Endothelial cell of umbilical vein (primary cell): ENCODE measurements at regions not wholly inside any gene's neighbourhood (a gene's known extent, or its start where the extent isn't known, plus 50 kb on each side); places are given as distances from the start of the nearest gene placed in this dataset.

Experiments used
- BruUV-seq: library from RNA; stranded (reverse); fragments of 400-500 nt; replicated peaks from 2 replicates; lab custom pipeline; 2021; lab: Mats Ljungman, UMichigan
- CTCF ChIA-PET: fragments of 300-600, 350-600 bp; sonication (Branson Sonifier 250); formaldehyde crosslinking; loops from one replicate; lab custom pipeline; 2021; ENCODE audit warnings: antibody characterized with exemption, inconsistent platforms; lab: Charles Lee
- POLR2A ChIA-PET: fragments of 300-600, 350-600 bp; sonication (Branson Sonifier 250); formaldehyde crosslinking; loops from one replicate; lab custom pipeline; 2021; ENCODE audit warnings: antibody characterized with exemption, inconsistent platforms; lab: Charles Lee
- DNase-seq: peaks from one replicate; pipeline ENCODE4 v3.0.0-alpha.2; 2011; ENCODE audit warnings: low read depth, low spot score
- FAIRE-seq: peaks from 2 replicates; lab custom pipeline; 2011; peaks lifted over from hg19 to GRCh38; lab: Jason Lieb, UNC
- H2AFZ ChIP-seq: 2 replicates; pipeline ENCODE4 v1.6.0; 2012; ENCODE audit warnings: low read depth, low read length, control low read depth, inconsistent platforms
- H3K27ac ChIP-seq: 2 replicates; pipeline ENCODE4 v1.5.1; 2011; ENCODE audit warnings: low read depth, mild to moderate bottlenecking, control low read depth, low read length, moderate library complexity; ENCODE audit not compliant: insufficient read depth
- H3K27me3 ChIP-seq, 2 experiments: 2 replicates each; pipeline versions ENCODE4 v1.6.0 to v1.6.1; 2011; ENCODE audit warnings: low read length in 2 of 2, mixed read lengths in 1 of 2; ENCODE audit not compliant: control insufficient read depth in 2 of 2, insufficient read depth in 2 of 2
- H3K36me3 ChIP-seq, 2 experiments: 2 replicates in 1 of 2; 3 replicates in 1 of 2; pipeline ENCODE4 v1.5.1; 2011; ENCODE audit warnings: low read length in 2 of 2, mild to moderate bottlenecking in 1 of 2, moderate library complexity in 1 of 2; ENCODE audit not compliant: control insufficient read depth in 2 of 2, insufficient read depth in 2 of 2; ENCODE audit errors: extremely low read depth in 1 of 2
- H3K4me1 ChIP-seq: 3 replicates; pipeline ENCODE4 v1.5.1; 2011; ENCODE audit warnings: mild to moderate bottlenecking, low read length; ENCODE audit not compliant: control insufficient read depth, insufficient read depth; ENCODE audit errors: extremely low read depth
- H3K4me2 ChIP-seq: 2 replicates; pipeline ENCODE4 v1.6.1; 2011; ENCODE audit warnings: low read length, control low read depth, mixed read lengths; ENCODE audit not compliant: insufficient read depth
- H3K4me3 ChIP-seq, 3 experiments: fragments of 200-600 bp in 1 of 3; sonication (generic), shearing (Covaris generic) in 1 of 3; replicated peaks in 1 of 3; 2 replicates each; pipeline ENCODE4 v1.5.1; 2011 to 2016; ENCODE audit warnings: control low read depth in 3 of 3, low read length in 3 of 3, mild to moderate bottlenecking in 2 of 3, inconsistent platforms in 1 of 3, low read depth in 1 of 3, moderate library complexity in 1 of 3; ENCODE audit not compliant: insufficient read depth in 1 of 3
- H3K79me2 ChIP-seq: 2 replicates; pipeline ENCODE4 v1.6.0; 2012; ENCODE audit warnings: low read length, inconsistent platforms; ENCODE audit not compliant: control insufficient read depth, insufficient read depth
- H3K9ac ChIP-seq: replicated peaks from 2 replicates; pipeline ENCODE3; 2011; ENCODE audit warnings: low read length, control low read depth; ENCODE audit not compliant: insufficient read depth; ENCODE audit errors: extremely low read depth
- H3K9me1 ChIP-seq: replicated peaks from 3 replicates; pipeline ENCODE4 v1.6.0; 2011; ENCODE audit warnings: mild to moderate bottlenecking, low read length; ENCODE audit not compliant: control insufficient read depth, insufficient read depth; ENCODE audit errors: extremely low read depth
- H3K9me3 ChIP-seq: replicated peaks from 2 replicates; pipeline ENCODE4 v1.5.1; 2012; ENCODE audit warnings: low read length, inconsistent platforms; ENCODE audit not compliant: control insufficient read depth, insufficient read depth
- H4K20me1 ChIP-seq: replicated peaks from 2 replicates; pipeline ENCODE3; 2011; ENCODE audit warnings: mild to moderate bottlenecking, low read length; ENCODE audit not compliant: control insufficient read depth, insufficient read depth; ENCODE audit errors: extremely low read depth
- EZH2 ChIP-seq: IDR thresholded peaks from 2 replicates; pipeline ENCODE4 v1.6.1; 2012; ENCODE audit warnings: borderline replicate concordance, low read depth, mild to moderate bottlenecking, moderate library complexity, low read length, inconsistent platforms; ENCODE audit not compliant: severe bottlenecking
- FOS ChIP-seq: IDR thresholded peaks from 2 replicates; pipeline ENCODE4 v1.6.1; 2011; ENCODE audit warnings: mild to moderate bottlenecking, low read length, moderate library complexity, borderline replicate concordance; ENCODE audit not compliant: insufficient read depth
- GATA2 ChIP-seq: IDR thresholded peaks from 2 replicates; pipeline ENCODE4 v1.7.0; 2011; ENCODE audit warnings: low read depth, mild to moderate bottlenecking, moderate library complexity, mixed read lengths, low read length; ENCODE audit not compliant: insufficient read length, insufficient read depth
- JUN ChIP-seq: IDR thresholded peaks from 2 replicates; pipeline ENCODE4 v1.6.1; 2011; ENCODE audit warnings: borderline replicate concordance, low read depth; ENCODE audit not compliant: insufficient read length, insufficient read depth
- MYC ChIP-seq: IDR thresholded peaks from one replicate; pipeline ENCODE4 v1.6.1; 2011; ENCODE audit warnings: mild to moderate bottlenecking, low read depth, low read length
- POLR2A ChIP-seq: IDR thresholded peaks from 2 replicates; pipeline ENCODE4 v1.6.1; 2012; ENCODE audit warnings: low read depth, mild to moderate bottlenecking, control low read depth, low read length
- POLR2AphosphoS5 ChIP-seq: IDR thresholded peaks from 2 replicates; pipeline ENCODE4 v1.6.1; 2012; ENCODE audit warnings: low read depth, mild to moderate bottlenecking, control low read depth, low read length, moderate library complexity; ENCODE audit not compliant: insufficient read depth
- dilution Hi-C: fragments of 300-500 bp; cut with MboI; formaldehyde crosslinking; loops from one replicate; pipeline ENCODE4 v1.15.0; 2019; ENCODE audit warnings: low sequenced_read_pairs; ENCODE audit not compliant: extremely low pct_ligation_motif_present
- intact Hi-C: fragments of 100-400 bp; cut with micrococcal nuclease; formaldehyde crosslinking; loops from one replicate; pipeline ENCODE4 v1.10.0; 2022
- TF ChIP-seq, protein P1 (sequence below), 2 donors: IDR thresholded peaks; 1 replicate in 1 of 2; 2 replicates in 1 of 2; pipeline ENCODE4 v1.5.1; 2011; ENCODE audit warnings: low read length in 2 of 2, mild to moderate bottlenecking in 2 of 2, moderate library complexity in 2 of 2, control low read depth in 1 of 2, inconsistent platforms in 1 of 2, low read depth in 1 of 2; ENCODE audit not compliant: insufficient read depth in 1 of 2; ENCODE audit errors: extremely low read depth in 1 of 2
- TF ChIP-seq, protein P2 (sequence below): IDR thresholded peaks from 2 replicates; pipeline ENCODE4 v1.6.1; 2011; ENCODE audit not compliant: insufficient read depth, insufficient read length

DNA sequence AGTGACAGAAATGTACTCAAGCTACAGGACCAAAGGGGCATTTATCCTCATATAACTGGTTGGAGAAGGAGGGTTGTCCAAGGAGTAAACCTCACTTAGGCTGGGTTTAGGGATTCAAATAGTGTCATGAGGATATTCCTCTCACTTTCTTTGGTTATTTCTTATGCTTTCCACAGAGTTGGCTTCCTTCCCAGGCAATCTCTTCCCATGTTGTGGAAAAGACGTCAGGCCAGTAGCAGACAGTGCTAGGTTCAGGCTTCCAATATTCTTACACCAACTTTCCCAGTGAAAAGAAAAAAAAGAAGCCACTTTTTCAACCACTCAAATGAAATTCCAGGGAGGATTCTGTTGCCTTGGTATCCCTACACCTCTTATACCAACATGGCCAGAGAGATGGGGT, 653.0 kb downstream of the C4orf33 start:
- intact Hi-C loops: loop anchor here (5.0 kb wide), 1 partner anchor 387 kb away; no protein-coding TSS in a partner anchor
- Histone ChIP-seq H3K4me3 (no peak overlapping the region), H3K9me3 (no peaks in the 10 kb centered on the region), H3K4me1 (no peaks in the 10 kb centered on the region), H3K79me2 (no peaks in the 10 kb centered on the region), H3K9me1 (no peaks in the 10 kb centered on the region), H3K27ac (no peak overlapping the region), H4K20me1 (no peaks in the 10 kb centered on the region), H3K36me3 (no peaks in the 10 kb centered on the region), H2AFZ (no peak overlapping the region), H3K27me3 (no peaks in the 10 kb centered on the region), H3K4me2 (no peak overlapping the region), H3K9ac (no peak overlapping the region)
- CTCF ChIA-PET: no interaction called here
- no peak for FAIRE-seq
- DNase-seq: no peak
- TF ChIP-seq, protein P1, sequence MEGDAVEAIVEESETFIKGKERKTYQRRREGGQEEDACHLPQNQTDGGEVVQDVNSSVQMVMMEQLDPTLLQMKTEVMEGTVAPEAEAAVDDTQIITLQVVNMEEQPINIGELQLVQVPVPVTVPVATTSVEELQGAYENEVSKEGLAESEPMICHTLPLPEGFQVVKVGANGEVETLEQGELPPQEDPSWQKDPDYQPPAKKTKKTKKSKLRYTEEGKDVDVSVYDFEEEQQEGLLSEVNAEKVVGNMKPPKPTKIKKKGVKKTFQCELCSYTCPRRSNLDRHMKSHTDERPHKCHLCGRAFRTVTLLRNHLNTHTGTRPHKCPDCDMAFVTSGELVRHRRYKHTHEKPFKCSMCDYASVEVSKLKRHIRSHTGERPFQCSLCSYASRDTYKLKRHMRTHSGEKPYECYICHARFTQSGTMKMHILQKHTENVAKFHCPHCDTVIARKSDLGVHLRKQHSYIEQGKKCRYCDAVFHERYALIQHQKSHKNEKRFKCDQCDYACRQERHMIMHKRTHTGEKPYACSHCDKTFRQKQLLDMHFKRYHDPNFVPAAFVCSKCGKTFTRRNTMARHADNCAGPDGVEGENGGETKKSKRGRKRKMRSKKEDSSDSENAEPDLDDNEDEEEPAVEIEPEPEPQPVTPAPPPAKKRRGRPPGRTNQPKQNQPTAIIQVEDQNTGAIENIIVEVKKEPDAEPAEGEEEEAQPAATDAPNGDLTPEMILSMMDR (IDR thresholded peaks at IDR 0.05; ENCODE audit: extremely low read depth in 1 of 2, insufficient read depth in 1 of 2, low read depth in 1 of 2, low read length in 2 of 2): no peak
- TF ChIP-seq GATA2: no peak
- POLR2A ChIA-PET: no interaction called here
- no TSS peak for BruUV-seq
- dilution Hi-C loops: no loop called here

GRCh38 chr4:129751646-129752045, 655.7 kb downstream of the C4orf33 start:
- Histone ChIP-seq H3K4me2 (no peak overlapping the region), H3K27me3 (no peaks in the 10 kb centered on the region), H4K20me1 (no peaks in the 10 kb centered on the region), H3K4me3 (no peak overlapping the region), H3K9ac (no peak overlapping the region), H3K27ac (no peak overlapping the region), H3K9me3 (no peaks in the 10 kb centered on the region), H3K4me1 (no peaks in the 10 kb centered on the region), H2AFZ (no peak overlapping the region), H3K36me3 (no peaks in the 10 kb centered on the region), H3K79me2 (no peaks in the 10 kb centered on the region), H3K9me1 (no peaks in the 10 kb centered on the region)
- FAIRE-seq (no peak), DNase-seq (no peak)
- dilution Hi-C loops: no loop called here
- BruUV-seq: no TSS peak
- intact Hi-C loops: no loop called here
- ChIA-PET POLR2A (no interaction called here), CTCF (no interaction called here)
- TF ChIP-seq GATA2: no peak
- no peak for TF ChIP-seq POLR2A
- TF ChIP-seq, protein P2, sequence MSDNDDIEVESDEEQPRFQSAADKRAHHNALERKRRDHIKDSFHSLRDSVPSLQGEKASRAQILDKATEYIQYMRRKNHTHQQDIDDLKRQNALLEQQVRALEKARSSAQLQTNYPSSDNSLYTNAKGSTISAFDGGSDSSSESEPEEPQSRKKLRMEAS: no peak
- TF ChIP-seq FOS: no peak
- TF ChIP-seq POLR2AphosphoS5: no peak
- TF ChIP-seq MYC: no peak
- no peak for TF ChIP-seq JUN
- TF ChIP-seq, protein P1 (IDR thresholded peaks at IDR 0.05; ENCODE audit: extremely low read depth in 1 of 2, insufficient read depth in 1 of 2, low read depth in 1 of 2, low read length in 2 of 2): no peak
- TF ChIP-seq EZH2: no peak
